Activated CD8-positive, alpha-beta T cell treated with anti-CD3 and anti-CD28 coated beads for 36 hours (primary cell): ENCODE measurements at regions not wholly inside any gene's neighbourhood (a gene's known extent, or its start where the extent isn't known, plus 50 kb on each side); places are given as distances from the start of the nearest gene placed in this dataset.

ENCODE experiments used
- ATAC-seq: fragments of 200-7000 bp; cut with Tn5 transposase; one replicate; pipeline ENCODE4 v1.10.0; 2021; ENCODE audit warnings: mild to moderate bottlenecking, moderate library complexity
- CTCF ChIA-PET: fragments of 350-600 bp; sonication (Branson Sonifier 250); formaldehyde crosslinking; loops from one replicate; lab custom pipeline; 2021; ENCODE audit warnings: antibody characterized with exemption; lab: Charles Lee
- POLR2A ChIA-PET: fragments of 350-600 bp; sonication (Branson Sonifier 250); formaldehyde crosslinking; loops from one replicate; lab custom pipeline; 2021; ENCODE audit warnings: antibody characterized with exemption; lab: Charles Lee
- DNase-seq: peaks from one replicate; pipeline ENCODE4 v3.0.0-alpha.2; 2020
- H3K27ac Mint-ChIP-seq: one replicate; pipeline ENCODE4 v1.8.0; 2021; ENCODE audit warnings: mild to moderate bottlenecking, mixed read lengths
- H3K27me3 Mint-ChIP-seq: one replicate; pipeline ENCODE4 v1.8.0; 2021; ENCODE audit warnings: mixed read lengths
- H3K36me3 Mint-ChIP-seq: one replicate; pipeline ENCODE4 v1.8.0; 2021; ENCODE audit warnings: low read depth, mixed read lengths
- H3K4me1 Mint-ChIP-seq: one replicate; pipeline ENCODE4 v1.8.0; 2021; ENCODE audit warnings: low read depth, mixed read lengths
- H3K4me3 Mint-ChIP-seq: one replicate; pipeline ENCODE4 v1.8.0; 2021; ENCODE audit warnings: mild to moderate bottlenecking, moderate library complexity, mixed read lengths
- H3K9me3 Mint-ChIP-seq: one replicate; pipeline ENCODE4 v1.8.0; 2021; ENCODE audit warnings: mixed read lengths
- intact Hi-C: fragments of 100-400 bp; cut with micrococcal nuclease; formaldehyde crosslinking; loops from one replicate; pipeline ENCODE4 v1.10.0; 2022
- TF ChIP-seq, protein P1 (sequence below): fragments of 200-600 bp; IDR thresholded peaks from one replicate; pipeline ENCODE4 v1.8.0; 2022; ENCODE audit warnings: antibody characterized with exemption, mild to moderate bottlenecking

- intact Hi-C loops = no loop called here
- ATAC-seq = no peak
- no peak for DNase-seq
- Mint-ChIP-seq H3K9me3 (no peaks in the 10 kb centered on the region), H3K27me3 (no peaks in the 10 kb centered on the region), H3K27ac (no peak overlapping the region), H3K4me3 (no peak overlapping the region), H3K4me1 (no peaks in the 10 kb centered on the region), H3K36me3 (no peaks in the 10 kb centered on the region)
- TF ChIP-seq, protein P1, sequence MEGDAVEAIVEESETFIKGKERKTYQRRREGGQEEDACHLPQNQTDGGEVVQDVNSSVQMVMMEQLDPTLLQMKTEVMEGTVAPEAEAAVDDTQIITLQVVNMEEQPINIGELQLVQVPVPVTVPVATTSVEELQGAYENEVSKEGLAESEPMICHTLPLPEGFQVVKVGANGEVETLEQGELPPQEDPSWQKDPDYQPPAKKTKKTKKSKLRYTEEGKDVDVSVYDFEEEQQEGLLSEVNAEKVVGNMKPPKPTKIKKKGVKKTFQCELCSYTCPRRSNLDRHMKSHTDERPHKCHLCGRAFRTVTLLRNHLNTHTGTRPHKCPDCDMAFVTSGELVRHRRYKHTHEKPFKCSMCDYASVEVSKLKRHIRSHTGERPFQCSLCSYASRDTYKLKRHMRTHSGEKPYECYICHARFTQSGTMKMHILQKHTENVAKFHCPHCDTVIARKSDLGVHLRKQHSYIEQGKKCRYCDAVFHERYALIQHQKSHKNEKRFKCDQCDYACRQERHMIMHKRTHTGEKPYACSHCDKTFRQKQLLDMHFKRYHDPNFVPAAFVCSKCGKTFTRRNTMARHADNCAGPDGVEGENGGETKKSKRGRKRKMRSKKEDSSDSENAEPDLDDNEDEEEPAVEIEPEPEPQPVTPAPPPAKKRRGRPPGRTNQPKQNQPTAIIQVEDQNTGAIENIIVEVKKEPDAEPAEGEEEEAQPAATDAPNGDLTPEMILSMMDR = no peak
- ChIA-PET CTCF (no interaction called here), POLR2A (no interaction called here)
Measured at GRCh38 chr22:27340047-27340446, 461.5 kb downstream of the MN1 start.

GRCh38 chr22:27344546-27344945 is 457.0 kb downstream of the MN1 start:
- Mint-ChIP-seq H3K27ac (no peak overlapping the region), H3K4me3 (no peak overlapping the region), H3K36me3 (no peaks in the 10 kb centered on the region), H3K9me3 (peaks cover 2% of the 10 kb centered on the region), H3K4me1 (no peaks in the 10 kb centered on the region), H3K27me3 (no peaks in the 10 kb centered on the region)
- ChIA-PET POLR2A (no interaction called here), CTCF (no interaction called here)
- TF ChIP-seq, protein P1 = no peak
- intact Hi-C loops = no loop called here
- no peak for DNase-seq
- ATAC-seq = no peak

DNA sequence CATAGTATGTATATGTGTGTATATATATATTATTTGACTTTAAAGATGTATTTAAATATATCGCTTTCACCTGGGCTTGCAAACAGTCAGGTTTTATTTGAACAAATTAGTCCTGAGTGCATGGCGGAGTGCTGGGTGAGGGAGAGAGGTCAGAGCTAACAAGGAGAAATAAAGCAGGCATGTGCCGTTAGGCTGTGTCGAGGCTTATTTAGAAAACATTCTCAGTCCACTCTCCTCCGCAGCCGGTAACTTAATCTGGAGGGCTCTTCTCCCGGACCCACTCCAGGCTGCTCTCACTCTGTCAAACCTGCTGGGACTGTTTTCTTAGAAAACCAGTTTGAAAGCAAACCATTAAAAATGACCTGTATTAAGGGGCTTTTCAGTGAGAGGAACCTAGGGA is 455.9 kb downstream of the MN1 start:
- no peaks in the 10 kb centered on the region for H3K27me3 Mint-ChIP-seq
- TF ChIP-seq, protein P1 = no peak
- H3K9me3 Mint-ChIP-seq = peaks cover 2% of the 10 kb centered on the region
- ATAC-seq (no peak), DNase-seq (no peak)
- no peak overlapping the region for H3K27ac Mint-ChIP-seq
- H3K4me1 Mint-ChIP-seq = no peaks in the 10 kb centered on the region
- POLR2A ChIA-PET = no interaction called here
- CTCF ChIA-PET = no interaction called here
- intact Hi-C loops = no loop called here
- H3K4me3 Mint-ChIP-seq = no peak overlapping the region
- H3K36me3 Mint-ChIP-seq = no peaks in the 10 kb centered on the region

GRCh38 chr22:27347951-27348350 is 453.6 kb downstream of the MN1 start:
- TF ChIP-seq, protein P1 = no peak
- no peak overlapping the region for H3K27ac Mint-ChIP-seq
- no peaks in the 10 kb centered on the region for H3K36me3 Mint-ChIP-seq
- intact Hi-C loops = no loop called here
- no peak for ATAC-seq
- peaks cover 2% of the 10 kb centered on the region for H3K9me3 Mint-ChIP-seq
- no peak for DNase-seq
- ChIA-PET POLR2A (no interaction called here), CTCF (no interaction called here)
- no peak overlapping the region for H3K4me3 Mint-ChIP-seq
- H3K27me3 Mint-ChIP-seq = peaks cover 5% of the 10 kb centered on the region
- no peaks in the 10 kb centered on the region for H3K4me1 Mint-ChIP-seq

GRCh38 chr22:27348634-27349033 is 452.9 kb downstream of the MN1 start:
- TF ChIP-seq, protein P1 = no peak
- Mint-ChIP-seq H3K36me3 (no peaks in the 10 kb centered on the region), H3K9me3 (peaks cover 2% of the 10 kb centered on the region), H3K27me3 (peaks cover 5% of the 10 kb centered on the region), H3K27ac (no peak overlapping the region), H3K4me1 (no peaks in the 10 kb centered on the region), H3K4me3 (no peak overlapping the region)
- ChIA-PET CTCF (no interaction called here), POLR2A (no interaction called here)
- ATAC-seq = no peak
- intact Hi-C loops = no loop called here
- no peak for DNase-seq
